ENCODE measurements at regions not wholly inside any gene's neighbourhood (a gene's known extent, or its start where the extent isn't known, plus 50 kb on each side); places are given as distances from the start of the nearest gene placed in this dataset.
"Not testable (repeated sequence)": the region's sequence is repeated elsewhere in the genome, so short reads cannot be mapped to it uniquely, and the experiment has no call there.

DNA sequence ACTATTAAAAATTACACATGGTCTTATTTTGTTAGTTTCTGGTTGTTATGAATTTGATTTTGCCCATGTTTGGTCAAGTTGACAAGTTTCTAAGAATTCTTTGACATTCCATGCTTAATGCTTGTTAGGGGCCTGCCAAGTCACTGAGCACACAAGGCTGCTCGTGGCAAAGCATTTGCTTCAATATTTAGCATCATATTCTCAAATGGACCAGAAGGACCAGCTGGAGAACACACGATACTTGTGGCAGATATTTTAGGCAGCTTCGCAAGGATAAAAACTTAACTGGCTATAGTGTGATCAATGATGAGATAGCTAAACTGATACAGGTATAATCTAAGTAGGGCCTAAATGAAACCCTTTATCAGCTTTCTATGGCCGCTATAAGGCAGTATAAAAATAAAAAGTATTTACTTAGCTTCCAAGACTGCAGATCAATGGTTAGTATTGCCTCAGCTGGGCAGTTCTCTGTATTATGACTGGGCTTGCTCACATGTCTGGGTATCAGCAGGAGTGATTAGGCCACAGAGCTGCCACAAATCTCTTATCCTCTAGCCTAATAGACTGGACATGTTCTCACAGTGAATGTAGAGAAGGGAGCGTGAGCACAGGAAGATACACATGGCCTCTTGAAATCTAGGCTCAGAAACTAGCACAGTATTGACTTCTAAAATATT is 155.9 kb upstream of the SPRY2 start:
- TF ChIP-seq, protein P1, sequence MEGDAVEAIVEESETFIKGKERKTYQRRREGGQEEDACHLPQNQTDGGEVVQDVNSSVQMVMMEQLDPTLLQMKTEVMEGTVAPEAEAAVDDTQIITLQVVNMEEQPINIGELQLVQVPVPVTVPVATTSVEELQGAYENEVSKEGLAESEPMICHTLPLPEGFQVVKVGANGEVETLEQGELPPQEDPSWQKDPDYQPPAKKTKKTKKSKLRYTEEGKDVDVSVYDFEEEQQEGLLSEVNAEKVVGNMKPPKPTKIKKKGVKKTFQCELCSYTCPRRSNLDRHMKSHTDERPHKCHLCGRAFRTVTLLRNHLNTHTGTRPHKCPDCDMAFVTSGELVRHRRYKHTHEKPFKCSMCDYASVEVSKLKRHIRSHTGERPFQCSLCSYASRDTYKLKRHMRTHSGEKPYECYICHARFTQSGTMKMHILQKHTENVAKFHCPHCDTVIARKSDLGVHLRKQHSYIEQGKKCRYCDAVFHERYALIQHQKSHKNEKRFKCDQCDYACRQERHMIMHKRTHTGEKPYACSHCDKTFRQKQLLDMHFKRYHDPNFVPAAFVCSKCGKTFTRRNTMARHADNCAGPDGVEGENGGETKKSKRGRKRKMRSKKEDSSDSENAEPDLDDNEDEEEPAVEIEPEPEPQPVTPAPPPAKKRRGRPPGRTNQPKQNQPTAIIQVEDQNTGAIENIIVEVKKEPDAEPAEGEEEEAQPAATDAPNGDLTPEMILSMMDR (IDR thresholded peaks at IDR 0.05; ENCODE audit: low read depth, low read length, missing control alignments): no peak
- in situ Hi-C loops (cut with HindIII; ENCODE audit: low pct_ligation_motif_present, low sequenced_read_pairs): no loop called here
- Histone ChIP-seq H3K4me3 (ENCODE audit: low read depth, low read length) (no peak overlapping the region), H3K36me3 (replicated peaks) (no peaks in the 10 kb centered on the region), H3K27ac (no peak overlapping the region), H3K27me3 (replicated peaks) (no peaks in the 10 kb centered on the region)
- DNase-seq: no peak

DNA sequence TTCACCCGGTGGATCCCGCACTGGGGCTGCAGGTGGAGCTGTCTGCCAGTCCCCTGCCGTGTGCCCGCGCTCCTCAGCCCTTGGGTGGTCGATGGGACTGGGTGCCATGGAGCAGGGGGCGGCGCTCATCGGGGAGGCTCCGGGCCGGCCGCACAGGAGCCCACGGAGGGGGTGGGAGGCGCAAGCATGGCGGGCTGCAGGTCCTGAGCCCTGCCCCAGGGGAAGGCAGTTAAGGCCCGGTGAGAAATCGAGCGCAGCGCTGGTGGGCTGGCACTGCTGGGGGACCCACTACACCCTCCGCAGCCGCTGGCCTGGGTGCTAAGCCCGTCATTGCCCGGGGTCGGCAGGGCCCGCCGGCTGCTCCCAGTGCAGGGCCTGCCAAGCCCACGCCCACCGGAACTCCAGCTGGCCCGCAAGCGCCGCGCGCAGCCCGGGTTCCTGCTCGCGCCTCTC is 149.6 kb upstream of the SPRY2 start:
- H3K27ac ChIP-seq; H3K27me3 ChIP-seq (replicated peaks); in situ Hi-C loops (cut with HindIII; ENCODE audit: low pct_ligation_motif_present, low sequenced_read_pairs); H3K4me3 ChIP-seq (ENCODE audit: low read depth, low read length); DNase-seq; H3K36me3 ChIP-seq (replicated peaks): not testable (repeated sequence)

DNA sequence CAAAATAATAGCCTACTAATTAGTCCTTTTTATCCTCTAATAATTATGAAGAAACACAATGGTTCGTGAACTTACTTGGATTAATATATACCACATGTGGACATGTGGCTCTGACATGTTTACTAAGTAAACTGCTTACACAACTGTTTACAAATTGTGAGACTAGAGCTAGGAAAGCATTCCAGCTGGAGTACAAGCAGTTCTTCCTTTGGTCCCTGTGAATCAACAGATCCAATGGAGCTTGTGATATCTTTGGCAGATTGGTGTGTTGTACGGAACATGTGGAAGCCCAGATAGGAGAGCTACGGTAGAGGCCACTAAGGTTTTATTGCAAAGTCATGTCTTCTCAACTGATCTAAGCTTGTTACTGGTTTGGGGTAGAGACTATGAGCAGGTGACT is 145.5 kb upstream of the SPRY2 start:
- H3K36me3 ChIP-seq (replicated peaks): no peaks in the 10 kb centered on the region
- no peaks in the 10 kb centered on the region for H3K27me3 ChIP-seq (replicated peaks)

DNA sequence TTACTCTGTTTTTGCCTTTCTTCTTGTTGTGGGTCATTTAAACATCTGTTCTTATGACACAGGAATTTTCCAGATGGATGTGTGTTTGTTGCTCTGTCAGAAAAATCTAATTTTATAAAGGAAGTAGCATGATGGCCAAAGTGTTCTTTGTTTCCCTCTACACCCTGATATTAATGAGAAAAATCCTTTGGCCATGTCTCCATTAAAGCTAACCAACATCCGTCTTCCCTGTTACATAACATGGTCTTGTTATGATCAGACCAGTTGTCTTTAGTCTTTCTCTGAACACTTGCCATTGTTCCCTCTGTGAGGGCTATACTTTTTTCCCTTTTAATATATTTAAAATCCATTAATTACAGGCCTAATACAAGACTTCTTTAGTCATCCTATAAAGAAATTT is 142.2 kb upstream of the SPRY2 start:
- H3K27me3 ChIP-seq (replicated peaks): no peaks in the 10 kb centered on the region
- no peak overlapping the region for H3K4me3 ChIP-seq (ENCODE audit: low read depth, low read length)
- no peak overlapping the region for H3K27ac ChIP-seq
- TF ChIP-seq, protein P1 (IDR thresholded peaks at IDR 0.05; ENCODE audit: low read depth, low read length, missing control alignments): no peak
- DNase-seq: no peak
- in situ Hi-C loops (cut with HindIII; ENCODE audit: low pct_ligation_motif_present, low sequenced_read_pairs): no loop called here
- no peaks in the 10 kb centered on the region for H3K36me3 ChIP-seq (replicated peaks)

More for the DNA sequence above, 145.5 kb upstream of the SPRY2 start:
- H3K4me3 ChIP-seq (ENCODE audit: low read depth, low read length): no peak overlapping the region
- H3K27ac ChIP-seq: no peak overlapping the region
- TF ChIP-seq, protein P1 (IDR thresholded peaks at IDR 0.05; ENCODE audit: low read depth, low read length, missing control alignments): no peak
- no peak for DNase-seq
- in situ Hi-C loops (cut with HindIII; ENCODE audit: low pct_ligation_motif_present, low sequenced_read_pairs): no loop called here

DNA sequence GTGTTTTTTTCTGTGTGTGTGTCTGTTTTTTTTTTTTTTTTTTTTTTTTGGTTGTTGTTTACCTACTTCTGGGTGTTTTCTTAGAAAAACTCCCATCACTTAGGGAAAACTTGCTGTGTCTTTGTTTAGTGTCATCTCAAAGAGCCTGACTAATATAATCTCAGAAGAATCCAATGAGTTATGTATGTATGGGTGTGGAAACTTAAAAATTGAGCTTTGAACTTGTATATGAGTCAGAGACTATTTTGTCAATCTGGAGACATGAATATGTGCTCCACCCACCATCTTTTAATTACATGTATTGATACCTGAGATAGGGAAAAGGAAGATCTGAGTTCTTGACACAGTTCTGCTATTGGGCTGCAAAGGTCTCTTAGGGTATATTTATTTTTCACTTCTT is 140.7 kb upstream of the SPRY2 start:
- in situ Hi-C loops (cut with HindIII; ENCODE audit: low pct_ligation_motif_present, low sequenced_read_pairs): no loop called here
- no peak overlapping the region for H3K27ac ChIP-seq
- H3K4me3 ChIP-seq (ENCODE audit: low read depth, low read length): no peak overlapping the region
- DNase-seq: no peak
- H3K27me3 ChIP-seq (replicated peaks): no peaks in the 10 kb centered on the region
- TF ChIP-seq, protein P1 (IDR thresholded peaks at IDR 0.05; ENCODE audit: low read depth, low read length, missing control alignments): no peak
- H3K36me3 ChIP-seq (replicated peaks): no peaks in the 10 kb centered on the region

DNA sequence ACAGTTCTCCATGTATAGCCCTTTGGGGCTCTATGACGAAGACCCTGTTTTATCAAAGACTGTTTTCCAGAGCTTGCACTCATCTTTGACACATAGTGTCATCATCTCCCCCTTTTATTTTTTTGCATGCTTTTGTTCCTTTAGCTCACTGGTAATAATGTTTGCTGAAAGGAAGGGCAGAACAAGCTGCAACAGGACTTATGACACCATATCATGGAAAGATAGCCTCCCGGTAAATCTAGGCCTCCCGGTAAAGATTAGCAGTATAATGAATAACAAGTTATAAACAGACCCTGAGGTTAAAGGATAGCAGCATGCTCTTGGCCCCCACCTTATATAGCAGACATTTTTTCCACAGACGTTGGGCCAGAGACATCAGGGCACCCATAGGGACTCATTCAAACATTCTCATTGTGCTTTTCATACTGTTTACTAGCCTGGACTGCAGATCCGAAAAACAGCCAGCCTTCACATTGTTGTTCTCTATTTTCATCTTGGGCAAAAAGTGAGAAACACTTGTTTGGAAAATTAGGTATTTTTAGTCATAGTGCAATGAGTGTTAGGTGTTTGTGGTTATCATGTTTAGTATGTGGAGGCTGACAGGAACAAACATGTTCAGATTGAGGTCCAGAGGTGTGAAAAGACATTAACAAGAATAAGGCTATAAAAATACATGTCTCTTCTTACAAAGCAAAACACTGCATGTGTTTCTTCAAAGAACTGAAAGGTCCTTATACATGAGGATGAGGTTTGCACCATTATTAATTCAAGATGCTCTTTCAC is 136.9 kb upstream of the SPRY2 start:
- Histone ChIP-seq H3K36me3 (replicated peaks) (no peaks in the 10 kb centered on the region), H3K4me3 (ENCODE audit: low read depth, low read length) (no peak overlapping the region), H3K27me3 (replicated peaks) (no peaks in the 10 kb centered on the region), H3K27ac (no peak overlapping the region)
- TF ChIP-seq, protein P1 (IDR thresholded peaks at IDR 0.05; ENCODE audit: low read depth, low read length, missing control alignments): no peak
- DNase-seq: no peak
- in situ Hi-C loops (cut with HindIII; ENCODE audit: low pct_ligation_motif_present, low sequenced_read_pairs): no loop called here
